Gastroesophageal sphincter (tissue), 4 donors: ENCODE measurements at regions not wholly inside any gene's neighbourhood (a gene's known extent, or its start where the extent isn't known, plus 50 kb on each side); places are given as distances from the start of the nearest gene placed in this dataset.
A peak's percentile ranks its signal among the peaks of the same experiment; 100 is the strongest.

ENCODE experiments used
- ATAC-seq: fragments of 150-250 bp; one replicate; pipeline ENCODE4 v1.9.1; 2016; ENCODE audit warnings: mild to moderate bottlenecking, moderate library complexity
- H3K27ac ChIP-seq, 4 donors: fragments of 200-600 bp; sonication (generic) in 3 of 4; 1 replicate in 3 of 4; 2 replicates in 1 of 4; pipeline ENCODE4 v1.5.1; 2016 to 2019
- H3K27me3 ChIP-seq: fragments of 200-600 bp; sonication (generic); one replicate; pipeline ENCODE4 v1.5.1; 2019
- H3K36me3 ChIP-seq, 2 donors: fragments of 200-600 bp; sonication (generic); one replicate each; pipeline ENCODE4 v1.5.1; 2019; ENCODE audit warnings: control low read depth in 1 of 2
- H3K4me1 ChIP-seq, 3 donors: fragments of 200-600 bp; sonication (generic); 1 replicate in 2 of 3; 2 replicates in 1 of 3; pipeline ENCODE4 v1.5.1; 2016 to 2019; ENCODE audit warnings: control low read depth in 2 of 3
- H3K4me3 ChIP-seq, 2 donors: fragments of 200-600 bp; sonication (generic); one replicate each; pipeline ENCODE4 v1.5.1; 2019; ENCODE audit warnings: mild to moderate bottlenecking in 1 of 2, moderate library complexity in 1 of 2
- H3K9me3 ChIP-seq, 3 donors: fragments of 200-600 bp; sonication (generic); one replicate each; pipeline ENCODE4 v1.5.1; 2017 to 2019; ENCODE audit warnings: control low read depth in 2 of 3
- EP300 ChIP-seq: sonication (generic); formaldehyde crosslinking; IDR thresholded peaks from one replicate; pipeline ENCODE4 v1.6.1; 2017; ENCODE audit warnings: antibody characterized with exemption, mild to moderate bottlenecking
- POLR2A ChIP-seq, 2 donors: fragments of 450-650 bp; IDR thresholded peaks; one replicate each; pipeline ENCODE4 v1.6.1; 2017; ENCODE audit warnings: antibody characterized with exemption in 2 of 2, mild to moderate bottlenecking in 2 of 2, moderate library complexity in 1 of 2
- POLR2AphosphoS5 ChIP-seq: sonication (generic); formaldehyde crosslinking; IDR thresholded peaks from one replicate; pipeline ENCODE4 v1.6.1; 2017; ENCODE audit warnings: antibody characterized with exemption
- WGBS, 2 donors: methylation state at CpG; one replicate each; pipeline ENCODE4 v1.1.5; 2018; ENCODE audit warnings: low coverage in 1 of 2; 5-methylcytosine and 5-hydroxymethylcytosine counted together
- TF ChIP-seq, protein P1 (sequence below), 4 experiments: fragments of 200-600 bp in 2 of 4; fragments of 450-650 bp in 2 of 4; sonication (generic) in 1 of 4; IDR thresholded peaks; one replicate each; pipeline ENCODE4 v1.5.1; 2017 to 2019; ENCODE audit warnings: antibody characterized with exemption in 4 of 4, mild to moderate bottlenecking in 2 of 4, moderate library complexity in 2 of 4

DNA sequence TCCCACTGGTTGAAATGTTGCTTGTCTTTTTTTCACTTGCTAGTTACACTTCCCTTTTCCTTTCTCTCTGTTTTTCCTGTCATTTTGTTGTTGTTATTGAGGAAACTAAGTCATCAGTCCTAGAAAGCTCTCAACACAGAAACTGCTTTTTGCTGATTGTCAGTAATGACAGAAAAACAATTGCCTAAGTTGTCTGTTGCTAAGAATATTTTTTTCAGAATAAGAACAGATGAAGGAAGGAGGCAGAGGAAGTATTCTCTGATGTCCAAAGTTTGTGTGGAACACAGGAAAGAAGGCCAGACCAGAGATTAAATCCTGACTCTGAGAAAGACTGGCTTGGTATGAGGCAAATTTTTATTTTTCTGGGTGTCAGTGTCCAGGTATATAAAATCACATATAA, 163.3 kb downstream of the CASP12 start:
- peak; percentile 41 for ATAC-seq
- H3K9me3 ChIP-seq = no peaks in the 10 kb centered on the region
- no peaks in the 10 kb centered on the region for H3K27me3 ChIP-seq
- no peak overlapping the region for H3K27ac ChIP-seq
- no peak overlapping the region for H3K4me3 ChIP-seq
- no peaks in the 10 kb centered on the region for H3K36me3 ChIP-seq
- no peaks in the 10 kb centered on the region for H3K4me1 ChIP-seq
- TF ChIP-seq EP300 (no peak), POLR2AphosphoS5 (no peak), POLR2A (IDR thresholded peaks at IDR 0.05) (no peak)
- TF ChIP-seq, protein P1, sequence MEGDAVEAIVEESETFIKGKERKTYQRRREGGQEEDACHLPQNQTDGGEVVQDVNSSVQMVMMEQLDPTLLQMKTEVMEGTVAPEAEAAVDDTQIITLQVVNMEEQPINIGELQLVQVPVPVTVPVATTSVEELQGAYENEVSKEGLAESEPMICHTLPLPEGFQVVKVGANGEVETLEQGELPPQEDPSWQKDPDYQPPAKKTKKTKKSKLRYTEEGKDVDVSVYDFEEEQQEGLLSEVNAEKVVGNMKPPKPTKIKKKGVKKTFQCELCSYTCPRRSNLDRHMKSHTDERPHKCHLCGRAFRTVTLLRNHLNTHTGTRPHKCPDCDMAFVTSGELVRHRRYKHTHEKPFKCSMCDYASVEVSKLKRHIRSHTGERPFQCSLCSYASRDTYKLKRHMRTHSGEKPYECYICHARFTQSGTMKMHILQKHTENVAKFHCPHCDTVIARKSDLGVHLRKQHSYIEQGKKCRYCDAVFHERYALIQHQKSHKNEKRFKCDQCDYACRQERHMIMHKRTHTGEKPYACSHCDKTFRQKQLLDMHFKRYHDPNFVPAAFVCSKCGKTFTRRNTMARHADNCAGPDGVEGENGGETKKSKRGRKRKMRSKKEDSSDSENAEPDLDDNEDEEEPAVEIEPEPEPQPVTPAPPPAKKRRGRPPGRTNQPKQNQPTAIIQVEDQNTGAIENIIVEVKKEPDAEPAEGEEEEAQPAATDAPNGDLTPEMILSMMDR (IDR thresholded peaks at IDR 0.05) = no peak

DNA sequence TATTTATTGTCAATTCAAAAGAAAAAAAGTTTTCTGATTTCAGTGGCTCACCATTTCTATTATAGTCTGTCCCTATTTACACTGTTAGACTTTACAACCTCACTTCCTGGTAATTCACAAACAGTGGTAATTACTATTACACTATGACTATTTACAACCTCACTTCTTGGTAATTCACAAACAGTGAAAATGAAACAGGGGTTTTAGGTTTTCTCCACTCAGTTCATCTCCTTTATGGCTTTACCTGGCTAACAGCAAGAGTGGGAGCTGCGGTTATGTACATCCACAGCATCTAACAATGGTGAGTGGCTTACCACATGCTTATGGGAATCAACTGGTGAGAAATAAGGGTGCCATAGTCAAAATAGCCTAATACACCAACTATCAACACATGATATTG, 166.4 kb downstream of the CASP12 start:
- H3K9me3 ChIP-seq = no peaks in the 10 kb centered on the region
- H3K27ac ChIP-seq = no peak overlapping the region
- H3K36me3 ChIP-seq = no peaks in the 10 kb centered on the region
- WGBS, 2 donors = 75 to 100% methylated on average over 1 of the region's 1 CpG
- no peaks in the 10 kb centered on the region for H3K4me1 ChIP-seq
- no peaks in the 10 kb centered on the region for H3K27me3 ChIP-seq
- TF ChIP-seq POLR2AphosphoS5 (no peak), POLR2A (IDR thresholded peaks at IDR 0.05) (no peak), EP300 (no peak)
- TF ChIP-seq, protein P1 (IDR thresholded peaks at IDR 0.05) = no peak
- no peak overlapping the region for H3K4me3 ChIP-seq
- ATAC-seq = no peak

DNA sequence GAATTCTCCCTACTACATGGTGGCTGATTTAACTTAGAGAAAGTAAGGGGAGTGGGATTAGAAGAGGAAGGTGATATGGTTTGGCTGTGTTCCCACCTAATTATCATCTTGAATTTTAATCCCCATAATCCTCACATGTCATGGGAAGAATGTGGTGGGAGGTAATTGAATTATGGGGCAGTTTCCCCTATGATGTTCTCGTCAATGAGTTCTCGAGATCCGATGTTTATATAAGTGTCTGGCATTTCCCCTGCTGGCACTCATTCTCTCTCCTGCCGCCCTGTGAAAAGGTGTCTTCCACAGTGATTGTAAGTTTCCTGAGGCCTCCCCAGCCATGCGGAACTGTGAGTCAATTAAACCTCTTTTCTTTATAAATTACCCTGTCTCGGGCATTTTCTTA, 169.3 kb downstream of the CASP12 start:
- Histone ChIP-seq H3K4me1 (no peaks in the 10 kb centered on the region), H3K9me3 (no peaks in the 10 kb centered on the region), H3K4me3 (no peak overlapping the region), H3K27me3 (no peaks in the 10 kb centered on the region), H3K36me3 (no peaks in the 10 kb centered on the region), H3K27ac (no peak overlapping the region)
- no peak for ATAC-seq
- WGBS, 2 donors = 79 to 94% methylated on average over 6 of the region's 6 CpGs
- TF ChIP-seq, protein P1 (IDR thresholded peaks at IDR 0.05) = no peak

DNA sequence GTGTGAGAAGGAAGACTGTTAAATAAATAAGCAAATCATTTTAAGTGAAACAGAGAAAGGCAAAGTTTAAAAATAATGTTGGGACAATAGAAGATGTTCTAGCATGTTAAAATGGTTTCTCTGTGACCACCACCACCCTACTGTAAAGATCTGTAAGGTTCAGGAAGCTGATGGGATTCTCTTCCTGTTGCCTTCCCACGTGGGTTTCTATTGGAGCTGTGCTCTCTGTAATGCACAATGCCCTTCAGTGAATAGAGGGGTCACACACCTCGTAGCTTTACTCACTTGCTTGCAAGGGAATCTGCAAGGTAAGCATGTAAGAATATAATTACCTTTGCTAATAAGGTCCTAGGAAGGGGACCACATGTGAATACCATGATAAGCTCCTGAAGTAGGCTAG, 170.5 kb downstream of the CASP12 start:
- no peak for TF ChIP-seq POLR2A (IDR thresholded peaks at IDR 0.05)
- TF ChIP-seq, protein P1 (IDR thresholded peaks at IDR 0.05) = no peak
- TF ChIP-seq EP300 = no peak
- no peak for TF ChIP-seq POLR2AphosphoS5
- Histone ChIP-seq H3K4me1 (no peaks in the 10 kb centered on the region), H3K9me3 (peaks cover 0 to 11% (median 0%) of the 10 kb centered on the region in 3 donors), H3K36me3 (no peaks in the 10 kb centered on the region), H3K27me3 (no peaks in the 10 kb centered on the region), H3K27ac (no peak overlapping the region), H3K4me3 (no peak overlapping the region)
- no peak for ATAC-seq
- 44 to 62% methylated on average over 2 of the region's 2 CpGs for WGBS, 2 donors

DNA sequence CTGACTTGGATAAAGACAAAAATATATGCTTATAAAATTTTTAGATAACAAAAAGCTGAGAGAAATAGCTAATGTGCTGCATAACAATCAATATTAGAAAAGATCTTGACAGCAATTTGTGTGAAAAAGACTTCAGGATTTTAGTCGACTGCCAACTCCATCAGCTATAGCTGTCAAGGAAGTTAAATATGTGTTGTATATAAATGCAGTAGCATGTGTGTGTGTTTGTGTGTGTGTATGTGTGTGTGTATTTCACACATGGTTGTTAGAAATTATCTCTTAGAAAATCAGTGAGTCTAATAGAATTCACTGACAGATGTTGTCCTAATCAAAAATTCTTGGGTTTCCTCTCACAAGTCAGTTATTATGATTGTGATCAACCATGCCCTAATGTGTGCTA, 171.2 kb downstream of the CASP12 start:
- Histone ChIP-seq H3K36me3 (no peaks in the 10 kb centered on the region), H3K27ac (no peak overlapping the region), H3K4me1 (no peaks in the 10 kb centered on the region), H3K9me3 (peaks cover 0 to 12% (median 0%) of the 10 kb centered on the region in 3 donors), H3K4me3 (no peak overlapping the region), H3K27me3 (no peaks in the 10 kb centered on the region)
- ATAC-seq = no peak
- 61 to 63% methylated on average over 1 of the region's 1 CpG for WGBS, 2 donors
- no peak for TF ChIP-seq POLR2AphosphoS5
- TF ChIP-seq, protein P1 (IDR thresholded peaks at IDR 0.05) = no peak
- no peak for TF ChIP-seq EP300
- TF ChIP-seq POLR2A (IDR thresholded peaks at IDR 0.05) = no peak
